BLaER1 treated with 17β-estradiol and CSF1 and Interleukin-3, amounts not matched to agents 10 nM and 100 nM (cell line): ENCODE measurements at regions not wholly inside any gene's neighbourhood (a gene's known extent, or its start where the extent isn't known, plus 50 kb on each side); places are given as distances from the start of the nearest gene placed in this dataset.

Experiments used
- H3K27ac ChIP-seq, 11 experiments: shearing (Covaris generic); formaldehyde crosslinking; 2 replicates each; pipeline ENCODE4 v1.8.1; 2022
- H3K27me3 ChIP-seq, 11 experiments: shearing (Covaris generic); formaldehyde crosslinking; 2 replicates each; pipeline ENCODE4 v1.8.1; 2022
- H3K36me3 ChIP-seq, 11 experiments: shearing (Covaris generic); formaldehyde crosslinking; 2 replicates each; pipeline ENCODE4 v1.8.1; 2022
- H3K4me1 ChIP-seq, 10 experiments: shearing (Covaris generic); formaldehyde crosslinking; 2 replicates each; pipeline ENCODE4 v1.8.1; 2022
- H3K4me2 ChIP-seq, 11 experiments: shearing (Covaris generic); formaldehyde crosslinking; 2 replicates each; pipeline ENCODE4 v1.8.1; 2022
- H3K4me3 ChIP-seq, 10 experiments: shearing (Covaris generic); formaldehyde crosslinking; 2 replicates each; pipeline ENCODE4 v1.8.1; 2022
- H3K9ac ChIP-seq, 11 experiments: shearing (Covaris generic); formaldehyde crosslinking; 2 replicates each; pipeline ENCODE4 v1.8.1; 2022
- H3K9me3 ChIP-seq, 11 experiments: shearing (Covaris generic); formaldehyde crosslinking; replicated peaks in 1 of 11; 2 replicates each; pipeline ENCODE4 v1.8.1; 2022
- H4K20me1 ChIP-seq, 11 experiments: shearing (Covaris generic); formaldehyde crosslinking; 2 replicates each; pipeline ENCODE4 v1.8.1; 2022
- Cebpa-rat ChIP-seq, 11 experiments: shearing (Covaris generic); IDR thresholded peaks; 2 replicates each; pipeline ENCODE4 v1.8.1; 2022

- Histone ChIP-seq H3K9me3 (no peaks in the 10 kb centered on the region), H4K20me1 (peaks cover 0 to 7% (median 0%) of the 10 kb centered on the region in 11 experiments; a peak in 5 of 22 replicates), H3K4me1 (peaks cover 55 to 84% (median 75%) of the 10 kb centered on the region in 10 experiments), H3K27me3 (peaks cover 8 to 23% (median 15%) of the 10 kb centered on the region in 11 experiments), H3K36me3 (no peaks in the 10 kb centered on the region), H3K9ac (peak overlapping the region in 1 of 11 experiments; percentile 5; a peak in 1 of 22 replicates), H3K4me2 (peak overlapping the region in 9 of 11 experiments; percentile 10 to 90 (median 42); a peak in 14 of 22 replicates), H3K4me3 (no peak overlapping the region), H3K27ac (no peak overlapping the region; a peak in 1 of 22 replicates)
- TF ChIP-seq Cebpa-rat (IDR thresholded peaks at IDR 0.05): no peak
Measured at GRCh38 chr22:46050451-46050845, 73.5 kb upstream of the WNT7B start.

GRCh38 chr22:46050916-46051614 lies 74.1 kb upstream of the WNT7B start:
- Histone ChIP-seq H3K9me3 (no peaks in the 10 kb centered on the region), H3K4me3 (no peak overlapping the region), H3K9ac (0 out of 22 replicates have a peak overlapping the region, but pooled peaks of 2 of the 11 experiments have one; percentile 5 to 85), H3K27ac (no peak overlapping the region), H3K36me3 (no peaks in the 10 kb centered on the region), H3K27me3 (peaks cover 2 to 16% (median 9%) of the 10 kb centered on the region in 11 experiments; a peak in 21 of 22 replicates), H3K4me1 (peaks cover 55 to 84% (median 75%) of the 10 kb centered on the region in 10 experiments), H3K4me2 (peak overlapping the region in 5 of 11 experiments; percentile 42 to 90 (median 79); a peak in 9 of 22 replicates), H4K20me1 (peaks cover 0 to 1% (median 0%) of the 10 kb centered on the region in 11 experiments; a peak in 1 of 22 replicates)
- no peak for TF ChIP-seq Cebpa-rat (IDR thresholded peaks at IDR 0.05)

- H3K27ac ChIP-seq: peak overlapping the region in 4 of 11 experiments; percentile 64 to 91 (median 88); a peak in 3 of 22 replicates
- H3K27me3 ChIP-seq: peaks cover 0 to 11% (median 3%) of the 10 kb centered on the region in 11 experiments; a peak in 18 of 22 replicates
- H3K4me3 ChIP-seq: no peak overlapping the region
- no peak for TF ChIP-seq Cebpa-rat (IDR thresholded peaks at IDR 0.05)
- peaks cover 57 to 84% (median 77%) of the 10 kb centered on the region in 10 experiments for H3K4me1 ChIP-seq
- peak overlapping the region in 6 of 11 experiments; percentile 67 to 86 (median 84); a peak in 3 of 22 replicates for H3K9ac ChIP-seq
- no peaks in the 10 kb centered on the region; a peak in 1 of 22 replicates for H4K20me1 ChIP-seq
- peak overlapping the region in 10 of 11 experiments; percentile 69 to 90 (median 81); a peak in 14 of 22 replicates for H3K4me2 ChIP-seq
- H3K36me3 ChIP-seq: no peaks in the 10 kb centered on the region
- no peaks in the 10 kb centered on the region for H3K9me3 ChIP-seq
Measured at GRCh38 chr22:46051646-46052045, 74.7 kb upstream of the WNT7B start.

- Histone ChIP-seq H3K4me2 (peak overlapping the region; percentile 69 to 90 (median 81)), H3K27me3 (peaks cover 0 to 4% (median 0%) of the 10 kb centered on the region in 11 experiments; a peak in 4 of 22 replicates), H3K9me3 (no peaks in the 10 kb centered on the region), H3K4me3 (peak overlapping the region in 7 of 10 experiments; percentile 48 to 71 (median 62); a peak in 10 of 20 replicates), H3K36me3 (no peaks in the 10 kb centered on the region), H3K9ac (peak overlapping the region; percentile 67 to 87 (median 85)), H4K20me1 (no peaks in the 10 kb centered on the region), H3K4me1 (peaks cover 57 to 84% (median 75%) of the 10 kb centered on the region in 10 experiments), H3K27ac (peak overlapping the region; percentile 50 to 91 (median 86); a peak in 21 of 22 replicates)
- TF ChIP-seq Cebpa-rat (IDR thresholded peaks at IDR 0.05): no peak
Measured at GRCh38 chr22:46052331-46052771, 75.4 kb upstream of the WNT7B start.

- Histone ChIP-seq H3K4me2 (peak overlapping the region; percentile 69 to 90 (median 81)), H3K9ac (peak overlapping the region; percentile 67 to 87 (median 85)), H3K36me3 (no peaks in the 10 kb centered on the region), H3K4me3 (peak overlapping the region; percentile 48 to 71 (median 61)), H4K20me1 (no peaks in the 10 kb centered on the region), H3K27ac (peak overlapping the region; percentile 50 to 91 (median 86); a peak in 21 of 22 replicates), H3K4me1 (peaks cover 57 to 84% (median 75%) of the 10 kb centered on the region in 10 experiments), H3K27me3 (no peaks in the 10 kb centered on the region; a peak in 1 of 22 replicates), H3K9me3 (no peaks in the 10 kb centered on the region)
- TF ChIP-seq Cebpa-rat (IDR thresholded peaks at IDR 0.05): no peak
Measured at GRCh38 chr22:46052801-46053562, 76.0 kb upstream of the WNT7B start.

- Histone ChIP-seq H4K20me1 (no peaks in the 10 kb centered on the region), H3K4me1 (peaks cover 59 to 84% (median 74%) of the 10 kb centered on the region in 10 experiments), H3K4me3 (peak overlapping the region; percentile 48 to 71 (median 63)), H3K9me3 (no peaks in the 10 kb centered on the region), H3K4me2 (peak overlapping the region; percentile 71 to 90 (median 83)), H3K27ac (peak overlapping the region; percentile 72 to 91 (median 86)), H3K36me3 (no peaks in the 10 kb centered on the region), H3K27me3 (no peaks in the 10 kb centered on the region), H3K9ac (peak overlapping the region; percentile 81 to 87 (median 85))
- no peak for TF ChIP-seq Cebpa-rat (IDR thresholded peaks at IDR 0.05)
Measured at GRCh38 chr22:46053563-46054090, 76.7 kb upstream of the WNT7B start.

GRCh38 chr22:46054091-46055073 lies 77.4 kb upstream of the WNT7B start:
- peaks cover 67 to 87% (median 80%) of the 10 kb centered on the region in 10 experiments for H3K4me1 ChIP-seq
- peak overlapping the region; percentile 73 to 91 (median 86) for H3K27ac ChIP-seq
- peak overlapping the region; percentile 50 to 71 (median 63) for H3K4me3 ChIP-seq
- H3K9ac ChIP-seq: peak overlapping the region; percentile 81 to 87 (median 85)
- no peaks in the 10 kb centered on the region for H3K9me3 ChIP-seq
- peak overlapping the region; percentile 79 to 95 (median 86) for H3K4me2 ChIP-seq
- H3K36me3 ChIP-seq: no peaks in the 10 kb centered on the region
- TF ChIP-seq Cebpa-rat (IDR thresholded peaks at IDR 0.05): no peak
- H3K27me3 ChIP-seq: no peaks in the 10 kb centered on the region
- no peaks in the 10 kb centered on the region for H4K20me1 ChIP-seq
